ENCODE measurements at regions not wholly inside any gene's neighbourhood (a gene's known extent, or its start where the extent isn't known, plus 50 kb on each side); places are given as distances from the start of the nearest gene placed in this dataset.

DNA sequence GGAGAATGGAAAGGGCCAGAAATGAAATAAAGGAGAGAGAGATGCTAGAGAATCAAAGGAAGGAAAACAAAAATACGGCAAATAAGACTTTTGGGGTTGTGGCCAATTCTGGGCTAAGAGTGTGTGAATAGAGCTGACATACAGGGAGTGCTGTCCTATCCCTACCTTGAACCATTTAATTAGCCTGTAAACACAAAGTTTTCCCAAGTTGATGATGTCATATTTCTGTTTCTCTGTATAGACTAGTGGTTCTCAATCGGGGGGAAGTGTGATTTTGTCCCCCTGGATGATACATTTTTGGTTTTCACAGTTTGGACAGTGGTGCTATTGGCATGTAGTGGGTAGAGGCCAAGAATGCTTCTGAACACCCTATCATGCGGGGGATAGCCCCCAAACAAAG is 148.8 kb downstream of the ACTR3 start:
- TF ChIP-seq, protein P1, sequence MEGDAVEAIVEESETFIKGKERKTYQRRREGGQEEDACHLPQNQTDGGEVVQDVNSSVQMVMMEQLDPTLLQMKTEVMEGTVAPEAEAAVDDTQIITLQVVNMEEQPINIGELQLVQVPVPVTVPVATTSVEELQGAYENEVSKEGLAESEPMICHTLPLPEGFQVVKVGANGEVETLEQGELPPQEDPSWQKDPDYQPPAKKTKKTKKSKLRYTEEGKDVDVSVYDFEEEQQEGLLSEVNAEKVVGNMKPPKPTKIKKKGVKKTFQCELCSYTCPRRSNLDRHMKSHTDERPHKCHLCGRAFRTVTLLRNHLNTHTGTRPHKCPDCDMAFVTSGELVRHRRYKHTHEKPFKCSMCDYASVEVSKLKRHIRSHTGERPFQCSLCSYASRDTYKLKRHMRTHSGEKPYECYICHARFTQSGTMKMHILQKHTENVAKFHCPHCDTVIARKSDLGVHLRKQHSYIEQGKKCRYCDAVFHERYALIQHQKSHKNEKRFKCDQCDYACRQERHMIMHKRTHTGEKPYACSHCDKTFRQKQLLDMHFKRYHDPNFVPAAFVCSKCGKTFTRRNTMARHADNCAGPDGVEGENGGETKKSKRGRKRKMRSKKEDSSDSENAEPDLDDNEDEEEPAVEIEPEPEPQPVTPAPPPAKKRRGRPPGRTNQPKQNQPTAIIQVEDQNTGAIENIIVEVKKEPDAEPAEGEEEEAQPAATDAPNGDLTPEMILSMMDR (conservative IDR thresholded peaks at IDR 0.05; ENCODE audit: low read length): no peak
- no peak for TF ChIP-seq EZH2phosphoT487 (IDR thresholded peaks at IDR 0.05; ENCODE audit: borderline replicate concordance, low read depth, low read length)

All from OCI-LY7 (cell line).